HG02588 (cell line): ENCODE measurements at regions not wholly inside any gene's neighbourhood (a gene's known extent, or its start where the extent isn't known, plus 50 kb on each side); places are given as distances from the start of the nearest gene placed in this dataset.
"Not testable (repeated sequence)": the region's sequence is repeated elsewhere in the genome, so short reads cannot be mapped to it uniquely, and the experiment has no call there.

Source experiments
- ATAC-seq: cut with Tn5 transposase; IDR thresholded peaks from one replicate; pipeline ENCODE4 v1.9.1; 2021; ENCODE audit warnings: mild to moderate bottlenecking, moderate library complexity; ENCODE audit not compliant: unreplicated experiment

- no peak for ATAC-seq
Observed at GRCh38 chr1:56285554-56286402, 293.6 kb downstream of the PLPP3 start.

DNA sequence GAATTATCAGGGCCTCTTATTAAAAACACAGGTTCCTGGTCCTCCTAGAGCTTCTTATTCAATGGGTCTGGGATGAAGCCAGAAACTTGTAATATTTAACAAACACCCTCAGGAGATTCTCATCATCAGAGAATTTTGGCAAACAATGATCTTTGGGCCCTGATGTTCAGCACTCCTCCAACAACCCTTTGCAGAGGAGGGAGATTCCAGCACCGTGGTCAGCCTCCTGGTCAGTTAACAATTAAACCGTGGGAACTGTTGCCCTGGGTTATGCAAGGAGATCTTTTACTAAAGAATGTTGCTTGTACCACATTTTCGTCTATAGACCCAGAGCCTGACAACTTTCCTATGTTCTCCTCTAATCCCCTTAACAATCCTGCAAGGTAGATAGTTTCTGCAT lies 294.4 kb downstream of the PLPP3 start:
- ATAC-seq = no peak

GRCh38 chr1:56278061-56278460 lies 301.3 kb downstream of the PLPP3 start:
- no peak for ATAC-seq

DNA sequence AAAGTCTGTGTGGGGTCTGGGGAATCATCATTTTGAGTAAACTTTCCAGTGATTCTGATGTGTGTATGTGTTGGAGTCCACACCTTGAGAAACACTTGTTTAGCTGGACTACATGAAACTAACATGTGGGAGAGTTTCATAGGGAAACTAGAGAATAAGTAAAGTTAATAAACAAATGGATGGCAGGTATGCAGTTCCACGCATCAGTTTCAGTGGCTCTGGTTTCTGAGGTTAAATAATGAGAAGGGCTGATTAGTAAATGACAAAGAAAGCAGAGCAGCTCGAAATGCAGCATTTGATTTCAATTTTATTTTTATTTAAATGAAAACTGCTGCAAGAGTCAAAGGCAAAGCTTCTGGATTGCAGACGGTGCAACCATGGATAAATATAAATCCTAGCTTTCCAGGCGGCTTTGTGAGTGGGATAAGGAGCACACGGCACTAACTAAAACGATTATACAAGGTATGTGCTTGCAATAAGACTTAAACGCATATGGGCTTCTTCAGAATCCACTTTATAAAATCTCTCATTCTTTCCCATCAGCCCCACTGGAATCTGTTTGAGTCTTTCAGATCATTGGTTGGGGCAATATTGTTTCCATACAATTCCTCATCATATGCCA lies 310.7 kb downstream of the PLPP3 start:
- no peak for ATAC-seq

DNA sequence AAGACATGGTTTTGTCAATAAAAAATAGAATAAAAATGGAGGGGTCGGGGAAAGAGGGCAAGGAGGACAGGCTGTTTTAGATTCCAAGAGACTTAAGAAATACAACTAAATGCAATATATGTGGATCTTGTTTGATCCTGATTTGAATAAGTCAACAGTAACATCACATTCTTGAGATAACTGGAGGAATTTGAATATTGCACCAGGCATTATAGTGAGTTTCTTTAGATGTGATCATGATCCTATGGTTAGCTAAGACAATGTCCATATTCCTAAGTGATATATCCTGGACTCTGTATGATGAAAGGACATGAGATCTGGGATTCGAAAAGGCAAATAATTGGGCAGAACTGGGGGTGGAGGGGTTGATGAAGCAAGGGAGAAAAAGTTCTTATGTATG lies 311.8 kb downstream of the PLPP3 start:
- no peak for ATAC-seq

- no peak for ATAC-seq
Observed at GRCh38 chr1:56266359-56266758, 313.0 kb downstream of the PLPP3 start.

- no peak for ATAC-seq
Observed at GRCh38 chr1:56265216-56265615, 314.1 kb downstream of the PLPP3 start.

- no peak for ATAC-seq
Observed at GRCh38 chr1:56263908-56264307, 315.5 kb downstream of the PLPP3 start.

DNA sequence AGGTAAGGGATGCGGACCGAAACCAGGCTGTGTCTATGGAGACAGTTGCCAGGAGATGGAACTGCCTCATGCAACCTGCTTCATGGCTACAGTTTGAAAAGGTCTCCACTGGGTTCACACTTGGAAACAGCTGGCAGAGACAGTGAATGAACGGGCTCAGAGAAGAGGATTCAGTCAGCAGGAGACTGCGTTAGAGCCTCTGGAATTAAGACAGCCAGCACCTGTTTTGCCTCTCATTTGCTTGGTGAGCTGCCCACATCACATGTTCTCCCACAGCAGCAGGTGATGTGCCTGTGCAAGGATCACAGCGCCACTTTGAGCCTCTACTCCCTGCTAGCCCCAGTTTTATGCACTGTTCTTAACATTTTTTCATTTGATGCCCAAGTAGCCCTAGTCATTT lies 321.0 kb downstream of the PLPP3 start:
- no peak for ATAC-seq

DNA sequence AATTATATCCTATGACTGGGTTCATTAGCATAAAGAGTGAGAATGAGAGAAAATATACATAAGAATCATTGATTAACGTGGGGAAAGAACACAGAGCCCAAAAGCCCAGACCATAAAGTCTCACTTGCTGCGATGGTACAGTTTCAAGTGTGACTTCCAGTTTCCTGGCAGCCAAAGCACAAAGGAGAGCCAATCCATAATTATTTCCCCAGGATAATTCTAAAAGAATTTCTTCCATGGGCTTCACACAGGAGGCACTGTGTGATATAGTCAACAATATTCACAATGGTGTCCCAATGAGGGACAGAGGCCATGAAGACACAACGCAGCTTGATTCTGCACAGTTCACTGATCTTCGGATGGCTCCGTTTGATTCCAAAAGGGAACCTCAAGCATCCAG lies 321.6 kb downstream of the PLPP3 start:
- ATAC-seq = no peak

DNA sequence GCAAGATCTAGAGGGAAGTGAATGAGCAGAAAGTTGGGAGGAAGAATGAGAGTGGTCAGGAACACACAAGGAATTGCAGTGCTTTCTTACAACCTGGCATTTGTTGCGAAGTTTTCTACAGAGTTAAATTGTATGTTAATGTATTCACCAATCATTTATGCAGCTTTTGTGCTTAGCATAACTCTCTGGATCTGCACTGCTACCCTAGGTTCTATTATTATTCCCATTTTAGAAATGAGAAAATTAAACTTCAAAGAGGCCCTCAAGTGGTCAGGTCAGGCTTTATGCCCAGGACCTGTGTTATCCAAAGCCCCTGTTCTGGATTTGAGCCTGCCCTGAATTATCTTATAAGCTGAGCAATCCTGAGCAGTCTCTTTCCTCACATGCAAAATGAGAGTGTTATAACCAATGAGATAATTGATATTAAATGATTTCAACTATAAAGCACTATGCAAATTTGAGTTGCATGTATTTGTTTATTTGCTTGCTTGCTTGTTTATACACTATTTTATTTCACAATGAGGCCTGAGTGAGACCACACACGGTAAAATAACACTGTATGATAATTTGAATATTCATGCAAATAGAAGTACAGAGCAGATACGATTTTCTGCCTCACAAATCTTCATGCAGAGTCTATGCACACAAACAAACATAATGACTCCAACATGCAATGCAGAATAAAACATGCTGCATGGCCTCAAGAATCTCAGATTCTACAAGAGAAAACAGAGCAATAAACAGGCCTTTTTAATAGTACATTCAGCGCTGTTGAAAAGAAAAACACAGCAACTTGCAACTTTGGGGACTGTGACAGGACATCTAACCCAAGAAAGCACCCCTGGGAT lies 323.0 kb downstream of the PLPP3 start:
- ATAC-seq = no peak

- no peak for ATAC-seq
Observed at GRCh38 chr1:56255516-56256152, 323.7 kb downstream of the PLPP3 start.

DNA sequence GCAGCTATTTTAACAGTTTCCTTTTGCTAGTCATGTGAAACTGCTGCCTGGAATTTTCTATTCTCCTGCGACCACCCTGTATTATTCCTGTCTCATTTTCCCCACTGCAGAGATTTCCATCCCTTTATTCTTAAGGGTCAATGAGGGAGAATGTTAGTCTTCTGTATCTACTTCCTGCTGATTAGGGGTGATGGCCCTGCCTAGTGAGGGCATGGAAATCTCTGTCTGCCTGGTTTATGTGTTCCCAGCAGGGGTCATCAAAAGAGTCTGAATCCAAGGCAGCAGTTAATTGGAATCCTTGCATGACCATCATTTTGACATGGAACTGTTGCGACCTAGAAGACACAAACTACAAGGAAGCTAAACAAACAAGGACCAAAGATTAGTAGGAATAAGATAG lies 325.2 kb downstream of the PLPP3 start:
- ATAC-seq = no peak

DNA sequence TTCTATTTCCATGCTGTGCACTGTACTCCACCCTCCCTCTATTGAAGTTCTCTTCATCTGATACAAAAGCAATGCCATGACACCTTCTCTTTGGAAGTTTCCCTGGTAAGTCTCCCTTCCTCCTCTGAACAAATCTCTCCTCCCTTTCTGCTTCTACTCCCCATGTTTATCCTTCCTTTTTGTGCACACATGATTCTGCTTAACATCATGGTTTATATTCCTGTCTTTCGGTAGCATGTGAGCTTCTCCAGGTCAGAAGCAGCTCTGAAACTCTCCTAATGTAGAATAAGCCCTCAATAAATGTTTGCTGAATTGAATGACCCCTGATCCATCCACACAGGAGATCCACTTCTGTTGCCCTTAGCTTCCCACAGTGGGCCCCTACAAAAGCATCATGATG lies 328.6 kb downstream of the PLPP3 start:
- ATAC-seq = no peak

- ATAC-seq = no peak
Observed at GRCh38 chr1:56249234-56249633, 330.1 kb downstream of the PLPP3 start.

- no peak for ATAC-seq
Observed at GRCh38 chr1:56248138-56248537, 331.2 kb downstream of the PLPP3 start.

DNA sequence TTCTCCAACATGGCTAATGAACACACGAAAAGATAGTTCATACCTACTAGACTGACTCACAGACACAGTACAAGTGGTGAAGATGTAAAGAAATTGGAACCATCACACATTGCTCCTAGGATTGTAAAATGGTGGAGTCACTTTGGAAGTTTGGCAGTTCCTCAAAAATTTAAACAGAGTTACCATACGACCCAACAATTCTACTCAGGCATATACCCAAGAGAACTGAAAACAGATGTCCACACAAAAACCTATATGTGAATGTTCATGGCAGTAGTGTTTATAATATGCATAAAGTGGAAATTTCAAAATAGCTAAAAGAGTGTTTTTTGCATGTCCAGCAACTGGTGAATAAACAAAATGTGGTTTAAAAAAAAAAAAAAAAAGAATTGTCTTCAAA lies 332.6 kb downstream of the PLPP3 start:
- ATAC-seq = not testable (repeated sequence)

- no peak for ATAC-seq
Observed at GRCh38 chr1:56240400-56240799, 339.0 kb downstream of the PLPP3 start.

GRCh38 chr1:56237491-56238064 lies 341.8 kb downstream of the PLPP3 start:
- ATAC-seq = no peak

DNA sequence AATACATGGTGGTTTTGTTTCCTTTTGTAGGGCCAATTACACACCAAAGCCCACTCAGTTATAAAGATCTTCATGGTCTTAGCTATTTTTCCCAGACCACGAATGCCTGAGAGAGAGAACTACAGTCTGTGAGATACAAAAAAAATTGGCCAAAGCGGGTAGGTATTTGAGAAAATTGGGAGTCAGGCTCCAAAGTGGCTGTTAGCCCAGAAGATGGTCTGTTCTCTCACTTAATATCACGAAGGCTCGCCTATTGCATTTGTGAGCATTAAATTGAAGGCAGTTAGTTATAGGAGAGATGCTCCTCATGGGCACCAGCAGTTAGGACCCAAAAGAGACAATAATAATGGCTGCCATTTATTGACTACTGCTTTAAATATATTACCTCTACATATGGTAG lies 342.7 kb downstream of the PLPP3 start:
- no peak for ATAC-seq
